Kidney tubule cell (primary cell): ENCODE measurements at regions not wholly inside any gene's neighbourhood (a gene's known extent, or its start where the extent isn't known, plus 50 kb on each side); places are given as distances from the start of the nearest gene placed in this dataset.
A peak's percentile ranks its signal among the peaks of the same experiment; 100 is the strongest.
"Not testable (repeated sequence)": the region's sequence is repeated elsewhere in the genome, so short reads cannot be mapped to it uniquely, and the experiment has no call there.

Experiments
- DNase-seq: peaks from one replicate; pipeline ENCODE4 v3.0.0-alpha.2; 2018; ENCODE audit warnings: low spot score

DNA sequence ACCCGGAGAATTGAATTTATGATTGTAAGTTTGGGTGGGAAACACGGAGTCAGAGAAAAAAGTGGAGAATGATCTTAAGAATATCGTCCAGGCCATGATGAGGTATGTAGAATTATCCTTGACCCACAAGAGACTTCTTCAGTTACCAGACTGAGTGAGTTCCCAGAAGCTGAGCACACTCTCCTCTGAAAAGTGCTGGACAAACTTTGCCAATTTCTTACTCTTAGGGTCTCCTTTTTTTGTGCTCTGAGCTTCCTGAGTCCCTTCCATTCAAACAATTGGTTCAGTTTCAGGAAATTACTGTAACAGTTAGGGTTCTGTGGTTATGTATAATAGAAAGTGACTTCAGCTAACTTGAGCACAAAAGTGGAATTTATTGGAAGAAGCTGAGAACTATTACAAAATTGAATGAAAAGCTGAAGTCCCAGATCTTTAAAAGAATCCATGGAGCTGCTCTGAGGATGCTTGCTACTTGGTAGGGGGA, 50.6 kb upstream of the EHBP1 start:
- DNase-seq: no peak

DNA sequence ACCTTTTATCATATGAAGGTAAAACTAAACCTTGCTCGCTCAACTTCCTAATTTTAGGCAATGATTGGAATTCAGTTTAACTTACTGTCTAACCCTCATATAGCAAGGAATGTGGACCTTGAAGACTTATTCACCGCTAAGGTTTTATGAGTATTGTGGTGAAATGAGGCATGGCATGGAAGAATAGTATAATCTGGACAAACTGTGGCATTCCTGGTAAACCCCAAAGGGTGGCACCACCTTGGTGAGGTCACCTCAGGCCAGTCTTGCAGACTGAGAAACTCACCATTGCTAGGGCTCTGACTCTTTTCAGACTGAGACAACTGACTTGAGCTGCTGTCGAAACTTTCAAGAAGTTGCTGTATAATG, 51.1 kb upstream of the EHBP1 start:
- peak; percentile 92 for DNase-seq

DNA sequence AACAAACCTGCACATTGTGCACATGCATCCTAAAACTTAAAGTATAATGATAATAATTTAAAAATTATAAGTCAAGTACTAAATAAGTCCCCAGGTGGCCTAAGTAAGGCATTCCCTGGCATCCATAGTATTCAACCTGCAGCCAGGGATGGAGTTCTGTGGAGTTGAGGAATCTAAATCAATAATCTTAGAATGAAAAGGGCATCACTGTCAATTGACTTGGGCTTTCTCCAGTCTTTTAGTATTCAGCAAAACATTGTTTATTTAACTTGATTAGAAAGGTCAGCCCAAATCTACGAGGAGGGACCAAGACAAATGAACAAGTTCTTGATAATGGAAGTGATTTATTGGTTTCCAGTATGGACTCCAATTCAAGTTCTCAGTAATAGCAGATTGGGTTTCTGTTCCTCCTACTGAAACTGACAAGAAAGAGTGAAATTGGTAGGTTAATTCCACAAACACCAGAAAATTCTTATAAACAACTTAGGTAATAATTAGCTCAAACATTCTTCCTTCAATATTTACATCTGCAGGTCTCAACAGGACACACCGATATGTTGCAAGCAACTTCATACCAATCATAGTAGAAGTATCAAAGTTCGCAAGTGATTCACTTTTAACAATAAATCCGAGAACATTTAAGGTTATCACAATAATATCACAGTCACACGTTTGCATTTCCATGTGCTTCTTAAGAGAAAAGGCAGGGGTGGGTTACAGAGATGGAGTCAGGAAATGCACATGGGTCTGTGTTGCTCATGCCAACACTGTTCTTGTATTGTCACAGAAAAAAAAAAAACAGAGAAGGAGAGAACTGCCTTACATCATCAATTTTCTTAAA, 51.7 kb upstream of the EHBP1 start:
- no peak for DNase-seq

DNA sequence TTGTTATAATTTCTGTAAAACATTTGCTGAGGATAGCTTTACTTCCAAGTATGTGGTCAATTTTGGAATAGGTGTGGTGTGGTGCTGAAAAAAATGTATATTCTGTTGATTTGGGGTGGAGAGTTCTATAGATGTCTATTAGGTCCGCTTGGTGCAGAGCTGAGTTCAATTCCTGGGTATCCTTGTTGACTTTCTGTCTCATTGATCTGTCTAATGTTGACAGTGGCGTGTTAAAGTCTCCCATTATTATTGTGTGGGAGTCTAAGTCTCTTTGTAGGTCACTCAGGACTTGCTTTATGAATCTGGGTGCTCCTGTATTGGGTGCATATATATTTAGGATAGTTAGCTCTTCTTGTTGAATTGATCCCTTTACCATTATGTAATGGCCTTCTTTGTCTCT, 56.4 kb upstream of the EHBP1 start:
- not testable (repeated sequence) for DNase-seq

DNA sequence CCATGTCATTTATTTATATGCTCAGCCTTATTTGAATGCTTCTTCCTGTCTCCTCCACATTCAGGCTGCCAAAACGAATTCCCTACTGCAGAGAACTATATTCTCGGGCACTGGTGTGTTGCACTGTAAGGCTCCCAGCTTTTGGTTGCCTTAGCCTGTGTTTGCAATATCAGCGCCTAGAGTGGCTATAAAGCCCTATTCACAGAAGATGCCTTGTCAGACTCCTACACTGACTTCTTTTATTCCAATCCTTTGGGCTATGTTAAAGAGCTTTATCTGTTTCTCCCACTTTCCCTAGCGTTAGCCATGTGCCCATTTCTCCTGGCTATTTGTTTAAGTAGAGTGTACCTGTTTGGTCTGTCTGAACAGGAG, 62.4 kb upstream of the EHBP1 start:
- no peak for DNase-seq

DNA sequence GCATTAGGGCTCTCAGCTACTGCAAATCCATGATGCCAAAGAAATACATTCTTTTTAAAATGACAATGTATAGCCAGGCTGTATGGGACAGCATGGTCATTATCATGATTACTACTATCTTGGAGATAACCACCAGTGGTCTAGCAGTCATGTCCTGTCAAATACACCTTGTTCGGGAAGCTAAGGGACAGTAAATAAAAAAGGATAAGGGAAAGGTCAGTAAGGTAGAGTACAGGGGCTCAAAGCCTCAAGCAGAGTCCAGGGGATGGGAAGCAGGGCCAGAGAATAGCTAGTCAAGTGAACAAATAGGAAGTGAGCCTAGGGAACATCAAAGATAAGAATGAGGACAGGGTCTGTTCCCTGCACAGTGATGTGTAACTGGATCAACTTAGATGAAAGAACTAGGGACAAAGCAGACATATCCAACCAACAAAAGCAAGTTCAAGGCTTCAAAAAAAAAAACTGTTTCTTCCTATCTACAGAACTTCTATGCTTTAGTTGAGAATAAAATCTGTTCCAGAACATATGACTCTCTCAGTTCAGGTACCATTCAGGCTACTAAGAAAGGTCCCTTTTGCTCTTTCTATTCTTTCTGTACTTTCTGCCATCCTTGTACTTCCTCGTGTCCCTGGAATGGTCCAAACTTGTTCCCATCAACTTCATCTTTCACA, 62.9 kb upstream of the EHBP1 start:
- DNase-seq: no peak

DNA sequence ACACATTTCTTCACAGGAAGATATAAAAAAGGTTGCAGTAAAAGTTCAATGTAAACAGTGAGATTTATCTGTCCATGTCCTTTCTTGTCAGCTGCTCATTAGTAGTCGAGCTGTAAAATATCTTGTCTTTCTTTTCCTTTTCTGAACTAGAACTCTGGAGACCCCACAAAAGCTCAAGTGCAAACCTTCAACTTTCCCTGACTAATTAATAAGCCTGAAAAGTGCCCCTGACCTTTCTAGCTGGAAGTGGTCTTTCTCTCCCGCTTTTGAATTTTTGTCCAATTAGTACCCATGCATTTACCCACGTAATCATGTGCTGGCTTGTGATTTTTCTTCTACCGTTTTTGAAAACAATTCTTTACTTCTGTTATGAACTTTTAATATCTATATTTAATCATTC, 63.6 kb upstream of the EHBP1 start:
- no peak for DNase-seq

DNA sequence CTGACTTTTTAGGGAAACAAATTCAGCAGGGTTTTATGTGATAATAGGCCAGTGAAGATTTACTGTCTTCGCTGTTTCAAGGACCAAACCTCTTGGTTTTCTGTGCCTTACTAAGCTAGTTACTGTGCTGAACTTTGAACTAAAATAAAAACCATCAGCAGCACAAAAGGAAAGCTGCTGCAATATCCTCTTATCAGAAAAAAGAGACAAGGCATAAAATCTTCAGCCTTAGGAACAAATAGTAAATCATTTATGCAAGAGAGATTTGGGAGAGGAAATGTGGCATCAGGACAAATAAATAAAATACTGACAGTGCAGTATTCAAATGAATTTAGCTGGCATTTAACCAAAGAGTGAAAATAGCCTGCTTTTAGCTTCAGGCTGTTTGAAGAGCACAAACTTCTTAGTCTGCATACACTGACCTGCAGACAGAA, 64.1 kb upstream of the EHBP1 start:
- no peak for DNase-seq

DNA sequence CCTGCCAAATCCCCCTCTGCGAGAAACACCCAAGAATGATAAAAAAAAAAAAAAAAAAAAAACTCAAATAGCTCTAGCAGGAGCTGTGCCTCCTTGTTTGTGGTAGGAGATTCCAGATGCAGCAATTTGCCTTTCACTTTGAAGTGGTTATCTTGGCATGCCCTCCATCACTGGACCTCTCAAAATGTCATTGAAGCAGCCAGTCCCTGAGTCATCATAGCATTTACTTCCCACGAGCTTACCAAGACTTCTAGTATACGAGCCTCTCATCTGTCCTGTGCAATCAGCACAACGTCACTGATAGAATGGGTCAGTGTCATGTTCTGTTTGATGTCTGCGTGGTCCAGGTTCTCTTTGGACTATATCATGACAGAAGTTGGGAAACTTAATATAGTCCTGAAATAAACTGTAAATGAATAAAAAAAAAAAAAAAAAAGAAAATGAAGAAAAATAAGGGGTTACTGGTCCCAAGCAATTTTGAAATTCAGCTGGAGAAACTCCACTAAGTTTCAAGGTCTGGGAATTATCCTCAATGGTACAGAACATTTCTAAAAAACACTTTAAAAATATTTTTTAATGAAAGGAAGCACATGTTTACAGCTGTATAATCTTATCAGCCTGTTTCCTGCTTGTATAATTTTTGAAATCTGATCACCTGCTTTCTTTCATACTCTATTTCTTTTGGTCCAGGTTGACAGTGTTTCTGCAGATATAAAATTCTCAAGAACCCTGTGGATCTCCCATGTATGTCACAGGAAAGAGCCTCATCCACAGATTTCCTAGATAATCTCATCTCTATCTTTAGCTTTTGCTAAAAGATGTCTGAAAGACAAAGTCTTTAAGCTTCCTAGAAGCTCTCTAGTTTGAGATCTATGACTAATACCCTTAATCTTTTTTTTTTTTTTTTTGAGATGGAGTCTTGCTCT, 74.1 kb upstream of the EHBP1 start:
- no peak for DNase-seq

DNA sequence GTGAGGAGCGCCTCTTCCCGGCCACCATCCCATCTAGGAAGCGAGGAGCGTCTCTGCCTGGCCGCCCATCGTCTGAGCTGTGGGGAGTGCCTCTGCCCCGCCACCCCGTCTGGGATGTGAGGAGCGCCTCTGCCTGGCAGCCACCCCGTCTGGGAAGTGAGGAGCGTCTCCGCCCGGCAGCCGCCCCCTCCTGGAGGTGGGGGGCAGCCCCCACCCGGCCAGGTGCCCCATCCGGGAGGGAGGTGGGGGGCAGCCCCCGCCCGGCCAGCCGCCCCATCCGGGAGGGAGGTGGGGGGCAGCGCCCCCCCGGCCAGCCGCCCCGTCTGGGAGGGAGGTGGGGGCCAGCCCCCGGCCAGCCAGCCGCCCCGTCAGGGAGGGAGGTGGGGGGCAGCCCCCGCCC, 75.3 kb upstream of the EHBP1 start:
- not testable (repeated sequence) for DNase-seq

DNA sequence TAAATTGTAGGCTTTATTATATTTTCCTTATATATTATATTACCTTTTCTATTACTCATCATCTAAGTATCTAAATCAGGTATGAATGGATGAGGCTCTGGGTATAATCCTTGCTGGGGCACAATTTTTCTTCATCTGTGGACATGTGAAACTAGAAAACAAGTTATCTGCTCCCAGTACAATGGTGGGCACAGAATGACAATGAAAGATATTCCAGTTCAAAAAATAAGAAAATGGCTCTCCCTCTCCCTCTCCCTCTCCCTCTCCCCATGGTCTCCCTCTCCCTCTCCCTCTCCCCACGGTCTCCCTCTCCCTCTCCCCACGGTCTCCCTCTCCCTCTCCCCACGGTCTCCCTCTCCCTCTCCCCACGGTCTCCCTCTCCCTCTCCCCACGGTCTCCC, 76.2 kb upstream of the EHBP1 start:
- DNase-seq: not testable (repeated sequence)

DNA sequence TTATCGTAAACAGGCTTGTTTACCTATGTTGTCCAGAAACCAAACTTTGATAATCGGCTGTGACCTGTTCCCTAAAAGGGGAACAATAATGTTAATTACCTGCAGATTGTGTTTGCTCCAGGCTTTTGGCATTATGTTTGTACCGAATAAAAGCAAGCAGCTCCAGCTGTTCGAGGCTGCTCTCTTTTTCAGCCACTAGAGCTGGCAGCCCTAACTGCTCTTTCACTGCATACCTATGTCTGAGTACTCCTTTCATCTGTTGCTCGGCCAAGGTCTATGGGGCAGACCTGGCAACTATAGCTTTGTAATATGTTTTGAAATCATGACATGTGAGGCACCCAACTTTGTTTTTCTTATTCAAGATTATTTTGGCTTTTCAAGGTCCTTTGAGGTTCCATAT, 77.8 kb upstream of the EHBP1 start:
- DNase-seq: no peak

DNA sequence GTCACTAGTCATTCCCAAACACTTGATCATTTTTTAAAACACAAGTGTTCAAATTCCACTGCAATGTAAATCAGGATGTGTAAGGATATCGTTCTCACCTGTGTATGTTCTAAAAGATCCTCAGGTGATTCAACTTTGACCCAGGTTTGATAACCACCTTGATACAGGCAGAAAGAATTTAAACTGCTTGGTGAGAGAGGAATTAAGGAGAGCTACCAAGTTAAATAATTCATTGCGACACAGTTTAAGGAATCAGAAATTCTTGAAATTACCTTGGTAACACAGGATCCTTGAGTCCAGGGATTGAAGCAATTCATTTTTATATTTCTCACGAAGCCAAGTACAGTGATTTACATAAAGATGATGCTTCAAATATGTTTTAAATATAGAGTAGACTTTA, 80.7 kb upstream of the EHBP1 start:
- DNase-seq: no peak

DNA sequence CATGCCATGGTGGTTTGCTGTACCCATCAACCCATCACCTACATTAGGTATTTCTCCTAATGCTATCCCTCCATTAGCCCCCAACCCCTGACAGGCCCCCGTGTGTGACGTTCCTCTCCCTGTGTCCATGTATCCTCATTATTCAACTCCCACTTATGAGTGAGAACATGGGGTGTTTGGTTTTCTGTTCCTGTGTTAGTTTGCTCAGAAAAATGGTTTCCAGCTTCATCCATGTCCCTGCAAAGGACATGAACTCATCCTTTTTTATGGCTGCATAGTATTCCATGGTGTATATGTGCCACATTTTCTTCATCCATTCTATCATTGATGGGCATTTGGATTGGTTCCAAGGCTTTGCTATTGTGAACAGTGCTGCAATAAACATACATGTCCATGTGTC, 89.0 kb upstream of the EHBP1 start:
- DNase-seq: not testable (repeated sequence)

DNA sequence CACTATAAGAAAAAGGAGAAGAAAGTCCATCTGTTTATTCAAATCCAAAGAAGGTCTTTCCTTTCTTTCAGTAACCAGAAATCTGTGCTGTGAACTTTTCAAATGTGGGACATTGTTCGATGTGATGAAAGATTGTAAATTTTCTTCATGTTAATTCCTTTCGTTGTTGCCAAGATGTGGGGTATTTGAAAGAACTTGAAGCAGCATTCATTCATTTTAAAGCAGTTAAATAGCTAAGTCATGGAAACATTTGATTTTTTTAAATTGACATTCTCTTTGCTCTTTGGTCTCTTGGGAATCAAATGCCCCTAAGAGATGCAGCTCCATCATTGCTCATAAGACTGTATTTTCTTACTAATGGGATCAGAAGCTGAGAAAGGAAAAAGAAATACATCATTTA, 93.7 kb upstream of the EHBP1 start:
- DNase-seq: no peak

DNA sequence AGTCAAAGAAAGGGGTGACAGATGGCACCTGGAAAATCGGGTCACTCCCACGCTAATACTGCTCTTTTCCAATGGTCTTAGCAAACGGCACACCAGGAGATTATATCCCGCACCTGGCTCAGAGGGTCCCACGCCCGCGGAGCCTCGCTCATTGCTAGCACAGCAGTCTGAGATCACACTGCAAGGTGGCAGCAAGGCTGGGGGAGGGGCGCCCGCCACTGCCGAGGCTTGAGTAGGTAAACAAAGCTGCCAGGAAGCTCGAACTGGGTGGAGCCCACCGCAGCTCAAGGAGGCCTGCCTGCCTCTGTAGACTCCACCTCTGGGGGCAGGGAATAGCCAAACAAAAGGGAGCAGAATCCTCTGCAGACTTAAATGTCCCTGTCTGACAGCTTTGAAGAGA, 99.5 kb upstream of the TMEM17 start:
- DNase-seq: not testable (repeated sequence)

DNA sequence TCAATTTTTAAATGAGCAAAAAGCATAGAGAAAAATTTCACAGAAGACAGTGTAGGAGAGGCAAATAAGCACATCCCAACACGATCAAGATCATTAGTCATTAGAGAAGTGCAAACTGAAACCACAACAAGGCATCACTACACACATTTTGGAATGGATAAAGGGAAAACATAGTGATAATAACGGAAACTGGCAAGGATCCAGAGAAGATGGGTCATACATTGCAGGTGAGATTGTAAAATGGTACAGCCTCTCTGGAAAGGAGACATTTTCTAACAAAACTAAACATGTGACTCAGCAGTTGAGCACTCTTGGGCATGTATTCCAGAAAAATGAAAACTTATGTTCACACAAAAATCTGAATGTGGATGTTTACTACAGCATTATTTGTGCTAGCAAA, 98.3 kb upstream of the TMEM17 start:
- DNase-seq: peak; percentile 61

DNA sequence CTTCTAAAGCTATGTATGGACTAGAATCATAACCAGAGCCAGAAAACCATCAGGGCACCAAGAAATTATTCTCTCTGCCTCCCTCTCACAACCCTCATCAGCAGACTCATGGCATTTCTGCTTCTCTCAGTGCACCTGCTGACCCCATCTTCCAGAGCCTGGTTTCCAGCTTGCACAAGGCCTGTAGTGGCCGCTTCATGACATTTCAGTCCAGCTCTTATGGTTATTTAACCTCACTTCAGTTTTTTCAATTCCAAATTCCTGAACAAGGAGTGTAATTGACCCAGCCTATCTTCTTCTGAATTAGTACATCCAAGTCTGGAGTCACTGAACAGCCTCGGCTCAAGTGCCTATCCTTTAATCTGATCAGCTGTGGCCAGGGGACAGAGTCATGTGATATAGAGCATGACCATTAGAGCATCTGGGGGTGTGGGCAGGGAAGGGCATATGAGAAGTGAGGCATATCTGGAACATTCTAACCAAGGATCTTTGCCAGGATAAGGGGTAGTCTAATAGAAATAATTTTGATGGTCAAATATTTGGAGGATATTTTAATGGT, 97.2 kb upstream of the TMEM17 start:
- no peak for DNase-seq

DNA sequence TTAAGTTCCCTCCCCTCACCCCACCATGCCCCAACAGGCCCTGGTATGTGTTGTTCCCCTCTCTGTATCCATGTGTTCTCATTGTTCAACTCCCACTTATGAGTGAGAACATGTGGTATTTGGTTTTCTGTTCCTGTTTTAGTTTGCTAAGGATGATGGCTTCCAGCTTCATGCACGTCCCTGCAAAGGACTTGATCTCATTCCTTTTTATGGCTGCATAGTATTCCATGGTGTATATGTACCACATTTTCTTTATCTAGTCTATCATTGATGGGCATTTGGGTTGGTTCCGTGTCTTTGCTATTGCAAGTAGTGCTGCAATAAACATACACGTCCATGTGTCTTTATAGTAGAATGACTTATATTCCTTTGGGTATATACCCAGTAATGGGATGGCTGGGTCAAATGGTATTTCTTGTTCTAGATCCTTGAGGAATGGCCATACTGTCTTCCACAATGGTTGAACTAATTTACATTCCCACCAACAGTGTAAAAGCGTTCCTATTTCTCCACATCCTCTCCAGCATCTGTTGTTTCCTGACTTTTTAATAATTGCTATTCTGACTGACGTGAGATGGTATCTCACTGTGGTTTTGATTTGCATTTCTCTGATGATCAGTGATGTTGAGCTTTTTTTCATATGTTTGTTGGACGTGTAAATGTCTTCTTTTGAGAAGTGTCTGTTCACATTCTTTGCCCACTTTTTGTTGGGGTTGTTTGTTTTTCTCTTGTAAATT, 93.8 kb upstream of the TMEM17 start:
- not testable (repeated sequence) for DNase-seq

DNA sequence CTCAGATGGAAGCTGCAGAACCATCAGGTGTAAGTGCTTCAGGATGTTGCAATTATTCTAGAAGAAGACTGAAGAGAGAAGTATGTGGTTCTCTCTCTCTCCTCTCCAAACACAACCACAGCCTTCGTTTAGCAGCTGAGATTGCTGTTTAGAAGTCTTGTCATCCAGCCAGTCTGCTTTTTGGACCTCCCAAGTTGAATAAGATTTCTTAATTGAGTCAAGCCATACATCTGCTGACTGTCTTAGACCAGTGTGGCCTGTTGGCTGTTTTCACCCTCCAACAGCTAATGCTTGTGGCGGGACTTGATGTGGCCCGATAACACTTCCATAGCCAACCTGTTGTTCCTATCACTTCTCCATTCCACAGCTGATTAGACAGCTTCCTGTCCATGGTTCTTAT, 91.3 kb upstream of the TMEM17 start:
- DNase-seq: no peak
